ENCODE measurements at regions not wholly inside any gene's neighbourhood (a gene's known extent, or its start where the extent isn't known, plus 50 kb on each side); places are given as distances from the start of the nearest gene placed in this dataset.

- Histone ChIP-seq H3K9me3 (ENCODE audit: control insufficient read depth, low read depth, low read length) (no peaks in the 10 kb centered on the region), H2AK5ac (ENCODE audit: insufficient read length, low read length) (no peak overlapping the region)
- H3K27me3 Mint-ChIP-seq (ENCODE audit: low read depth): no peaks in the 10 kb centered on the region
Observed at GRCh38 chr4:187799735-187800134, 195.8 kb upstream of the ZFP42 start.

More at GRCh38 chr4:187799735-187800134, 195.8 kb upstream of the ZFP42 start:
- no CpG with 5 or more reads among the region's 2 CpGs for WGBS (ENCODE audit: extremely low coverage, insufficient read length, low lambda C conversion rate)
- H3K27ac ChIP-seq (ENCODE audit: insufficient read length, low read depth, low read length): no peak overlapping the region
- no peak overlapping the region for H3K9ac ChIP-seq (ENCODE audit: extremely low read depth, insufficient read length, low read length)
- Mint-ChIP-seq H3K36me3 (ENCODE audit: insufficient read depth in 1 of 3, low read depth in 3 of 3) (peaks cover 0 to 22% (median 5%) of the 10 kb centered on the region in 3 experiments; a peak in 4 of 7 replicates), H3K27ac (no peak overlapping the region), H3K4me3 (no peak overlapping the region), H3K4me1 (peaks cover 6 to 11% of the 10 kb centered on the region in 2 experiments), H3K9me3 (peaks cover 14 to 24% of the 10 kb centered on the region in 2 experiments)
- H2AFZ ChIP-seq (ENCODE audit: low read length): no peak overlapping the region
- DNase-seq: no peak
- TF ChIP-seq CTCF (conservative IDR thresholded peaks at IDR 0.05): no peak
- no peak overlapping the region for H3K14ac ChIP-seq (ENCODE audit: insufficient read depth, low read length)
- no peaks in the 10 kb centered on the region for H4K20me1 ChIP-seq (ENCODE audit: control insufficient read depth, insufficient read depth, insufficient read length)
- no peak overlapping the region for H2BK20ac ChIP-seq (ENCODE audit: low read depth, low read length, poor library complexity, severe bottlenecking)
- no peak overlapping the region for H4K8ac ChIP-seq (replicated peaks; ENCODE audit: insufficient read length, low read depth, low read length)
- H4K5ac ChIP-seq (ENCODE audit: insufficient read length, low read depth, low read length): no peak overlapping the region
- H3K4me2 ChIP-seq (ENCODE audit: insufficient read depth, insufficient read length, low read length): no peak overlapping the region
- H3K23me2 ChIP-seq (ENCODE audit: insufficient read length, low read depth, low read length, poor library complexity, severe bottlenecking): no peaks in the 10 kb centered on the region
- no peak overlapping the region for H2BK5ac ChIP-seq (ENCODE audit: insufficient read length, low read length)
- no peak overlapping the region for H3K4ac ChIP-seq (ENCODE audit: low read depth, low read length)
- no peak overlapping the region for H2BK15ac ChIP-seq (ENCODE audit: low read depth, low read length)
- H3K23ac ChIP-seq (ENCODE audit: insufficient read length, low read depth, low read length): no peak overlapping the region
- H2BK120ac ChIP-seq (ENCODE audit: low read depth, low read length, poor library complexity, severe bottlenecking): peak overlapping the region; percentile 69
- peak overlapping the region; percentile 64 for H4K91ac ChIP-seq (ENCODE audit: insufficient read length, low read depth, low read length)
- H2BK12ac ChIP-seq (ENCODE audit: insufficient read length, low read depth, low read length): no peak overlapping the region
- no peaks in the 10 kb centered on the region for H3K27me3 ChIP-seq (ENCODE audit: insufficient read depth, low read length)
- H3K79me1 ChIP-seq (ENCODE audit: insufficient read depth, low read depth, low read length, poor library complexity, severe bottlenecking): no peaks in the 10 kb centered on the region
- no peaks in the 10 kb centered on the region for H3K79me2 ChIP-seq (ENCODE audit: insufficient read depth, low read length)
- no peaks in the 10 kb centered on the region for H3K4me1 ChIP-seq (ENCODE audit: insufficient read depth, low read length)
- H3K56ac ChIP-seq (ENCODE audit: insufficient read length, low read depth, low read length): no peak overlapping the region
- no peak overlapping the region for H3K18ac ChIP-seq (ENCODE audit: insufficient read length, low read depth, low read length)
- no peak overlapping the region for H3T11ph ChIP-seq (ENCODE audit: low read length)
